ENCODE measurements at regions not wholly inside any gene's neighbourhood (a gene's known extent, or its start where the extent isn't known, plus 50 kb on each side); places are given as distances from the start of the nearest gene placed in this dataset.

GRCh38 chr3:72544239-72544638, 304.0 kb downstream of the SHQ1 start:
- H3K27ac ChIP-seq: no peak overlapping the region
- TF ChIP-seq ZFX (IDR thresholded peaks at IDR 0.05; ENCODE audit: borderline replicate concordance): no peak
- TF ChIP-seq CTCF (IDR thresholded peaks at IDR 0.05): no peak

DNA sequence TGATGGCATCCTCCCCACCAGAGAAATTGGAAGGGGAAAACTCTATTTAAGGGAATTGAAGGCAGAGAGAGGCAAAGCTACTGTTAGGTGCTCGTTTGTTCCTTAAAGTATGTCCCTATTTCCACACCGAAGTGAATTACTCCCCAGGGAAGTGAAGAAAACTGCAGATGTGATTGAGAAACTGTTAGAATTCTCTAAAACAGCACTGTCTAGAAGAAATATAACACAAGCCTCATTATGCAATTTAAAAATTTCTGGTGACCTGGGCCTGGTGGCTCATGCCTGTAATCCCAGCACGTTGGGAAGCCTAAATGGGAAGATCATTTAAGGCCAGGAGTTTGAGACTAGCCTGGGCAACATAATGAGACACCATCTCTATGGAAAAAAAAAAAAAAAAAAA, 305.0 kb downstream of the SHQ1 start:
- TF ChIP-seq ZFX (IDR thresholded peaks at IDR 0.05; ENCODE audit: borderline replicate concordance): no peak
- no peak for TF ChIP-seq CTCF (IDR thresholded peaks at IDR 0.05)
- H3K27ac ChIP-seq: no peak overlapping the region

DNA sequence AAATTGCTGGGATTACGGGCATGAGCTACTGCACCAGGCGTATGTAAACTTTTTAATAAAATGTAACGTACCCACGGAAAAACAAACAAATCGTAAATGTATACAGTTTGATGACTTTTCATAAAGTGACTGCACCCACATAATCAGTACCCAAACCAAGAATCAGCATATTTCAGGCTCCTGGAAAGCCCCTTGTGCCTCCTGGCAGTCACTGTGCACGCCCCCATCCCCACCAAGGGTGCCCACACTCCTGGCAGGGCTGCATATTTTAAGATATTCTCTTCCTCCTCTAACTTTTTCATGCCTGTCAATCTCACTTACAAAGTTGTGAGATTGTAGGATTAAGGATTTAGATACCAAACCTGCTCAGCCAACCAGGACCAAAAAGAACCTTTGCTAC, 305.5 kb downstream of the SHQ1 start:
- no peak overlapping the region for H3K27ac ChIP-seq
- TF ChIP-seq CTCF (IDR thresholded peaks at IDR 0.05) (no peak), ZFX (IDR thresholded peaks at IDR 0.05; ENCODE audit: borderline replicate concordance) (no peak)

DNA sequence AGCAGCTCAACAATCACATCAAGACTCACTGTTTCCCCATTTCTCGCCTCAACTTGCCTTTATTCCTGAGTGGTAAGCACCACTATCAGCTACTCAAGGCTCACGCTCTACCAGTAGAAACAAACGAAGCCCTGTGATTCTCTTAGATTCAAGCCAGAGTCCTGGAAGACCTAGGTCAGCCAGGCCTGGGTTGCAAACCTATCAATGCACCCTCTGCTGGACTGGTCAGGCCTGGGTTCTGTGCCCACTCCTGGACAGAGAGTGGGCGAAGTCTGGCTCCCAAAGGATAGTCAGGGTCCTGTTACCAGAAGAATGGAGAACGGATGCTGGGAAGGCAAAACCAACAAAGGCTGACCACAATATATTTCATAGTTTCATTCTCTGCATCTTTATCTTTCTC, 308.4 kb downstream of the SHQ1 start:
- no peak overlapping the region for H3K27ac ChIP-seq
- TF ChIP-seq CTCF (IDR thresholded peaks at IDR 0.05) (no peak), ZFX (IDR thresholded peaks at IDR 0.05; ENCODE audit: borderline replicate concordance) (no peak)

- TF ChIP-seq ZFX (IDR thresholded peaks at IDR 0.05; ENCODE audit: borderline replicate concordance) (no peak), CTCF (IDR thresholded peaks at IDR 0.05) (no peak)
- H3K27ac ChIP-seq: no peak overlapping the region
Measured at GRCh38 chr3:72538070-72538745, 310.0 kb downstream of the SHQ1 start.

DNA sequence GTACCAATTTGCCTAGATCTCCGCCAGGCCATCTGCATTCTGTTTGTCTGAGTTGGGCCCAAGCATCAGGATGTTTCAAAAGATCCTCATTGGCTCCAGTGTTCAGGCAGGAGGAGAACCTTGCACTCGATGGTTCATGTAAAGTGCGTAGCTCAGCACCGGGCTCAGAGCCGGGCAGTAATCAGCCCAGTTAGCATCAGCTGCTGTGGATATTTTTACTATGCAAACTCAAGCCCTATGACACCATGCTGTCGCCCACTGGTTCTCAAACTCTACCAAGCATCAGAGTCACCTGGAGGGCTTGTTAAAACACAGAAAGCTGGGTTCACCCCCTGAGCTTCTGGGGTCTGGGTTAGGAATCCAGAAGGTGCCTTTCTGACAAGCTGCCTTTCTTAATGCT, 310.8 kb downstream of the SHQ1 start:
- no peak overlapping the region for H3K27ac ChIP-seq
- TF ChIP-seq ZFX (IDR thresholded peaks at IDR 0.05; ENCODE audit: borderline replicate concordance): no peak
- no peak for TF ChIP-seq CTCF (IDR thresholded peaks at IDR 0.05)

DNA sequence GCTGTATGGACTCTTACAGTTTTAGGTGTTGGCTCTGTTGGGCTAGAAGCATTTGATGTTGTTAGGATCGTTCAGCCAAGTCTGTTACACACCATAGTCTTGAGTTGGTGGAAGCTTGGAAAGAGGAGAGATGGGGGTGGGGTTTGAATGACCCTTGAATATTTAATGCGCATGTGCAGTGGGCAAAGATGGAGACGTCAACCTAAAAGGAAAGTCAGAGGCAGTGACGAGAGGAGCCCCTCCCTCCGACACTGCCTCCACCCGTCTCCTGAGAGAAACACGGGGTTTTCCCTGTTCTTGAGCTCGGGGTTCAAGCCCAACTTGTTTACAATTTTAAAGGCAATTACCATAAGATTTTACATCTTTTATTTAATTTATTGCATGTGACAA, 311.4 kb downstream of the SHQ1 start:
- no peak overlapping the region for H3K27ac ChIP-seq
- TF ChIP-seq CTCF (IDR thresholded peaks at IDR 0.05) (no peak), ZFX (IDR thresholded peaks at IDR 0.05; ENCODE audit: borderline replicate concordance) (no peak)
